Endometrium (tissue), 2 donors: ENCODE measurements at regions not wholly inside any gene's neighbourhood (a gene's known extent, or its start where the extent isn't known, plus 50 kb on each side); places are given as distances from the start of the nearest gene placed in this dataset.
A peak's percentile ranks its signal among the peaks of the same experiment; 100 is the strongest.
"Not testable (repeated sequence)": the region's sequence is repeated elsewhere in the genome, so short reads cannot be mapped to it uniquely, and the experiment has no call there.

ENCODE experiments used
- FAIRE-seq: peaks from 2 replicates; lab custom pipeline; 2012; peaks lifted over from hg19 to GRCh38; lab: Jason Lieb, UNC
- donor health status: control.
- donor health status: control.

DNA sequence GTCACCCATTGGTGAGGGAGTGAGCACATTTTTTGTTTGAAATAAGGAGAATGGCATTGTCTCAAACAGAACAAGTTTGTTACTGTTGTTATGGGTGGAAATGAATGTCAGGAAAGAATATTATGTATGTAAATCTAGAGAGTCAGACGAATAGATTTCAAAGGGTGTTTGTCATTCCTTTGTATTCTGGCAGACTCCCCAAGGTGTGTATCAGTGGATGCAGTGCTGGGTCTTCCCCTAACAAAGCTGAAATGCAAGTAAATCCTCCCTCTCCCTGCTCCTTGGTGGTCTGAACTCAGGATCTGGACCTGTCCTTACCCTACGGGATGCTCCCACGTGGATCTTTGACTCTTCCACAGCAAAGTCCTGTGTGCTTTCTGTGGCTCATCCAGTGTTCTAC, 139.5 kb upstream of the ZNF516 start:
- no peak for FAIRE-seq

DNA sequence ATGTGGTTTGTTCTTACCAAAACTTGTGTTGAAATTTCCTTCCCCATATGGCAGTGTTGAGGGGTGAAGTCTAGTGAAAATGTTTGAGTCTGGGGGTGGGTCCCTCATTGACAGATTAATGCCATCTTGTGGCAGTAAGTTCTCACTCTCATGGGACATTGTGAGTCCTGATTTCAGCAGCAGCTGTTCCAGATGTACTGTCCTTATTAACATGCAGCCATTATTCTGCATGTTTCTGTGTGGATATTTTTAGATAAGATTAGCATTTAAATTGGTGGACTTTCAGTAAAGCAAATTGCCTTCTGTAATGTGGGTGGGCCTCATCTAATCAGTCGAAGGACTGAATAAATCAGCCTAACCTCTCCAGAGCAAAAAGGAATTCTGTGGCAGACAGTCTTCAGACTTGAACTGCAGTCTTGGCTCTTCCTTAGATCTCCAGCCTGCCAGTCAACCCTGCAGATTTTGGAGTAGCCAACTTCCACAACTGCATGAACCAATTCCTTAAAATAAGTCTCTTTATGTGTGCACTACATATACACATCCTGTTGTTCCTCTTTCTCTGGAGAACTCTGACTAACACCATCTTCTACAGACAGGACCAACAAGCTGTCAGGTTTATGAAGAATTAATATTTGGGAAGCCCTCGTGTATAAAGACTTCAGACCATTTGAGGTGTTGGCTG, 138.7 kb upstream of the ZNF516 start:
- no peak for FAIRE-seq

DNA sequence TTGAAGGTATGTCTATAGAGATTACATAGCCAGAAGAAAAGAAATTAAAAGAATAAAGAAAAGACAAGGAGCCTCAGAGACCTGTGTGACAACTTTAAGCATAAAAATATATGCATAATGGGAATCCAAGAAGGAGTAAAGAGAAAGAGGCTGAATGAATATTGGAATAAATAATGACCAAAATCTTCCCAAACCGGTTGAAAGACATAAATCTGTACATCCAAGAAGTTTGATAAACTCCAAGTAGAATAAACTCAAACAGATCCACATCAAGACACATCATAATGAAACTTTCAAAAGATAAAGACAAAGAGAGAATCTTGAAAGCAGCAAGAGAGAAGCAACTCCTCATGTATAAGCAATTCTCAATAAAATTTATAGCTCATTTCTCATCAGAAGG, 132.4 kb upstream of the ZNF516 start:
- FAIRE-seq: no peak

DNA sequence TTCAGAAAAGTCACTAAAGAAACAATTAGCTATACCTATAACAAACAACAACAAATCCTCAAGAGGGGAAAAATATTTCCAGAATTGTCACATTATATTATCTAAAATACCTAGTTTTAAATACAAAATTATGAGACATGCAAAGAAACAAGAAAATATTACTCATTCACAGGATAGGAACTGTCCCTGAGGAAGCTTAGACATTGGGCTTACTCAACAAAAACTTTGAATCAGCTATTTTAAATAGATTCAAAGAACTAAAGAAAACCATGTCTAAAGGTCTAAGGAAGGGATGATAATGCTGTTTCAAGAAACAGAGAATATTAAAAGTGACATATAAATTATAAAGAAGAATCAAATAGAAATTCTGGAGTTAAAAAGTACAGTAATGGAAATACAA, 131.9 kb upstream of the ZNF516 start:
- FAIRE-seq: no peak

DNA sequence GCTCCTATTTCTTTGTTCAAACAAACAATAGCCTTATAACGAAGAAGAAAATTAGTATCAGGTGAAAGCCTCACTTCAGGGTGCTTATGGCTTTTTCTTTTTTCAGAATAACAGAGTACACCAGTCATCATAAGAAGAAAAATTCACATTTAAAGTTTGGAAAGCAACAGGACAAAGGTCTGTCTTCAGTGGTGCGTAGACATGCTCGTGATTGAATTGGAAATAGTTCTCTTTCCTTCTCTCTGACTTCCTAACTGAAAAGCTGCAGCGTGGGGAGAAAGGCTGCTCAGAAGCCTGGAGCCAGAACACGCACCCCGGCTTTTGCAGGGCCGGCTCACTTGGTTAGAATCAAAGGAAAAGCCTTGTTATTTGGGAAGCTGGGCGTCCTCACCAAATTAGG, 127.6 kb upstream of the ZNF516 start:
- FAIRE-seq: no peak

DNA sequence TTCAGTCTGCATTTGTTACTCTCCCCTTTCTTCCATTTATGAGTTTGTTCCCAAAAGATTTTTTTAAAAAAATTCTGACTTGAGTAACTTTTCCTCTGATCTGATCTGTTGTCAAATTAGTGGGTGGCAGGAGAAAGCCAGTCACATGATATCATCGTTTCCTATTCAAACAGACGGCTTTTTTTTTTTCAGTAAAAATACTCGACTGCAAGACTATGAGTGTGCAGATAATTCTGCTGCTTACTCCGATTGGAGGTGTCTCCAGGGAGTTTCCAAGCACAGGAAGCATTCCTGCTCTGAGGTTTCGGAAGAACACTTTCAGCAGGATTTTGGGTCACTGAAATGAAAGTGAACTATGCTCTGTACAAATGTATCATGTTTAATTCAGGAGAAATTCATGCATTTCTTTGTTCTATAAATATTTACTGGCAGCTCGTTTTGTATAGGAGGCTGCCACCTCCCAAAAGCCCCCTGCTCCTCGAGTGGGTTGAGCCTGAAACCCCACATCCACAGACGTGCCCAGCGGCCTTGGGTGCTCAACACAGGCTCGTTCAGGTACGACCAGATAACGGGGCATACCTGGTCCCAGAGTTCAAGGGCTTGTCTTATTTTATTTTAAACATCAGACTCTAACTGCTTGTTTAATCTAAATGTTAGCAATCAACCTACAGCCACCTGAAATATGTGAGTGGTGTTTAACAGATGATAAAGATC, 126.9 kb upstream of the ZNF516 start:
- peak; percentile 73 for FAIRE-seq

DNA sequence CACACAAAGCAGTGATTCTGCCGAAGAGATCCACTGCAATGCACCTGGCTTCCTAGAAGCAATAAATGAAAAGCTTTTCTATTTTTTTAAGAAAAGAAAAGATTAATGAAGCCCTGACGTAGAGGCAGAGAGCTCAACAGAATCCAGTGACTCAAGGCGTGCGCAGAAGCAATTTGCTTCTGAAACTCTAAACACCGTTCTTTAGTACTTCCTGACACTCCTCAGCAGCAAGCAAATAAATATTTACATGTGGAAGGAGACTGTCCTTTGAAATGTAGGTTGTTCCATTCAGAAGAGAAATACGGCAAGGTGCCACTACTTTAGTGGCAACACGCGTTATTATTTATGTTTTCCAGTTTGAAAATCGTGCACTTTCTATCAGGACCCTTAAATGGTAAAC, 126.2 kb upstream of the ZNF516 start:
- FAIRE-seq: peak; percentile 66

DNA sequence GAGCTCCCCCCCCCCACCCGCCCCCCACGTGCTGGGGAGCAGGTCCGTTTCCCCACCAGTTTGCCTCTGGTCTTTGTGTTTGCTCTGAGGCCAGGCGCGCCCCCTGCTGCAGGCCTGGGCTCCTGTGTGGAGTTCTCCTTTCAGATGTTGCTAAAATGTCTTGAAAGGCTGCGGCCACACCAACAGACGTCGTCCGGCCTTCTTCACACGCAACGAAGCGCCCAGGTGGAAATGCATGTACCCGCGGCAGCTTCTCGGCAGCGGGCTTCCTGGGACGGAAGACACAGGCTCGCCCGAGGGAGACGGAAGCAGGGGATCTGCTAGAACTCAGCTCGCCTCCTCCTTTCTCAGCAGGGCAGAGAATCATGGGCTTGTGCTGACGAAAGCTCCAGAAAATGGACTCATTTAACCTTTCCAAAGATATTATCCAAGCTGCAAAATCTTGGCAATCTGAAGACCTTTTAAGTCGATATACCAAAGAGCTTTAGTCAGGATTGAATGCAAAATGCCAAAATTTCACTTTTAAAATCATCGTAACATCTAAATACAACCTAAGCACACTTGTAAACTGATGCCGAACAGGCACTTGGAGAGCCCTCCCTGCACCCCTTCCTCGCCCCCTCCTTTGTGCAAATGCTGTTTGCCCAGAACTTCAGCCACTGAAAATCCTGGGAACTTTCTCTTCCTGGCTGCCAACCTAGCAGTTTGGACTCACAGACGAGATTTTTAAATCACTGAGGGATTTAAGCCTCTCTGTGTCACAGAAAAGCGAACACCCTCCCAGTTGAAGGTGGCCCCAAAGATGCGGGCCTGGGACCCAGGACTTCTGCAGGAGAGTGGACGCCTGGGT, 125.5 kb upstream of the ZNF516 start:
- FAIRE-seq: no peak

DNA sequence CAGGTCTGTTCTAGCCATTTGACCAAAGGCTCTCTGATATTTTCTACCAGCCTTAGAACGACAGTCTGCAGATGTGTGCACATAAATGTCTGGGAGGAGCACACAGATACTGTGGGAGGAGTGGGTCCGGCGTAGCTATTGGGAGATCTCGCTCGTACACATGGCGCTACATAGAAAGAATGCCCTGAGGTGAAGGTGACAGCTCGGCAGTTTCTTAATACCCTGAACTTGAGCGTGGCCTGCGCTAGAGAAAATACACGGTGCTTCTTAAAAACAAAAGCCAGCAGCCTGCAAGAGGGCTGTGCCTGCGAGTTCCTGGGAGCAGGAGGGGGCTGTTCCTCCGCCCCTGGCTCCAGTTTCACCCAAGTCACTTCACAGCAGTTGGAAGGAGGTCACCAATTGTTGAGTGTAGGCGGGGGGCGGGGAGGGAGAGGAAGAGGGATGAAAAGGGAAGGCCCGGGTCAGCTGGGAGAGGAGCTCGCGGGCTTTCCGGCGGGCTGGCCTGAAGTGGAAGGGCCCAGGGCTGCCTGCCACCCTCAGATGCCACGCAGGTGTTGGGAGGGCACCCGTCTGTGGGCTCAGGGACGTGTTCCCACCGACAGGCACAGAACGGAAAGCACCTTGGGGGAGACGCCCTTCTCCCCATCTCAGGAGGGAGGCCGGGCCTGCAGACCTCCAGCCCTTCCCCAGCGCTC, 124.7 kb upstream of the ZNF516 start:
- peak; percentile 74 for FAIRE-seq

DNA sequence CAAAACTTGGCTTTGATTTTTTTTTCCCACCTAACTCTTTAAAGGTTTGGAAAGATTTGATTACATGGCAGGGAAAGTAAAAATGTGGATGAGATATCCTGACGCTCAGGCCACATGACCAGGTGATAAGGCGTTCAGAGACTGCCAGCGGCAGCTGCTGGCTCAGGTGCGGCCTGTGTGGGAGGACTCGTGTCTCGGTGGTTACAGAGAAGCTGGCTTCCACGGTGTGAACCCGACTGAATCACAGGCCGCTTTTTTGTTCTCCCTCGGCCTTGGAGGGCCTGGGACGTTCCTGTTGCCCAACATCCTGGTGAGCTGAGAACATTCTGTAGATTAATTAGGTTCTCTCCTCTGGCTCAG, 124.2 kb upstream of the ZNF516 start:
- no peak for FAIRE-seq

DNA sequence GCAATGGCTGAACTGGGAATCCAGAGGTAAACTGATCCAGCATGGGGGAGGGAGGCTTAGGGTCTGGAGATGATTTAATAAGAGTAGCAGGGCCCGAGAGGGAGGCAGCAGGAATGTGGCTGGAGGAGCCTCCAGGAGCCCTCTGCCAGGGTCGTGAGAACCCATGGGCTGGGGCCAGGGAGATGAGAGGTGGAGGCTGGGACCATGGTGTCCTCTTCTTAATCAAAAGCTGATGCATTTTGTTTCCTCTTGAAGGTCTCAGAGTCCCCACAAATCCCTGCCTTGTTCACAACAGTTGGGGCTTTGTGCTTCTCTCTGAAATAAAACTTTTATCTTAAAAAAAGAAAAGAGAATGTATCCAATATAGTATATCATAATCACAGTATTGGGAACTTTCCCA, 123.7 kb upstream of the ZNF516 start:
- no peak for FAIRE-seq

DNA sequence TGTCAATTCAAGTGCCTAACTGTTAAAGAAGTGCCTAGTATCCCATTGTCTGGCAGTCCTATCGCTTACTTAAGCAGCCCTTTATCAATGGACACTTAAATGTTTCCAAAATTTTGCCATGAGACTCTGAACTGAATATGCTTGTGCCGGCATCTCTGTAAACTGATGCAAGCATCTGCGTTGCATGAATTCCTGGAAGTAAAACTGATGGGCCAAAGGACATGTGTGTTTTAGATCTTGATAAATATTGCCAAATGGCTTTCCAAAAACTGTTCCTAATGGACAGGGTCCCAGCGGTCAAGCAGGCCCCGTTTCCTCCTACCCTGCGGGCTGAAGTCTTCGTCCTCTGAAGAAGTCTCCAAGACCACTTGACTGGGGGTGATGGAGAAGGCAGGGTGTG, 121.3 kb upstream of the ZNF516 start:
- no peak for FAIRE-seq

DNA sequence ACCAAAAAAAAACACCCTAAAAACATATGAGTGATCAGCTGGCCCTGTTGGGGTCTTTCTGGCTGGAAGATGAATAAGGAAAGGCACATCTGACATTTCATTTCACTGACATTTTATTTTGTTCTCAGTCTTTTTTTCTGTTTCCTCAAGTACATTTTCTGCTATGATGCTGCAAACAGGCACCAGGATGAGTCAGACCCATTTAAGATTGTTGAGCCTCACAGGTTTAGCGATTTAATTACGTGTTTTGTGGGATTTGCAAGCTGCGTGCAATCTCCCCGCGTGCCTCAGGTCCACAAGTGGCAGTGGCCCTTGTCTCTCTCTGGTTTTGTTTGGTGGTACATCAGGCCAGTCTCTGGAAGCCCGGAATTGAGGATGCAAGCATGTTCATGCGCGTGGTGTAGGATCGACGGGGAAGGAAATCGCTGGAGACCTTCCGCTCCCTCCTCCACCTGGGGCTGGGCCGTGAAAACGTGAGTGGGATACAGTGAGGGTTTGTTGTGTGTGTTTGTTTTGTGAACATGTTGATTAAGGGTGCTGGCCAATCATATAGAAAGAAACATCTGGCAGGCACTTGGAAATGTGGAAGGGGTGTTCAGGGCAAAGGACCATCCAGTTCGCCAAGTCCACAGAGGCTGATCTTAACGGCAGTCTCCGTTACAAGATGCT, 120.2 kb upstream of the ZNF516 start:
- FAIRE-seq: no peak

DNA sequence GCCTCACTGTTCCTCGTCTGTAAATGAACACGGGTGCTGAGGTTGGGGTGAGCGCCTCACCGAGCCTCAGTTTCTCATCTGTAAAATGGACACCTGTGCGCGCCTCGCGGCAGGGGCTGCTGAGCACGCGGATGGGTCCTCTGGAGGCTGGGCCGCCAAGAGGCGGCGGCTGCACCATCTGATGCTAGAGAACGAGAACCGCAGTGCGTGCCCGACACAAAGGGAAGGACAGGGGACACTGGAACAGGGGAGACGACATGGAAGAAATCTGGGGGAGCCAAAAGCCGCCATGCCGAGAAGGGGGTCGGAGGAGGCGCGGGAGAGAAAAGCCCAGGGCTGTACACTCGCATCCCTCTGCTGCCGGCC, 118.7 kb upstream of the ZNF516 start:
- FAIRE-seq: no peak

DNA sequence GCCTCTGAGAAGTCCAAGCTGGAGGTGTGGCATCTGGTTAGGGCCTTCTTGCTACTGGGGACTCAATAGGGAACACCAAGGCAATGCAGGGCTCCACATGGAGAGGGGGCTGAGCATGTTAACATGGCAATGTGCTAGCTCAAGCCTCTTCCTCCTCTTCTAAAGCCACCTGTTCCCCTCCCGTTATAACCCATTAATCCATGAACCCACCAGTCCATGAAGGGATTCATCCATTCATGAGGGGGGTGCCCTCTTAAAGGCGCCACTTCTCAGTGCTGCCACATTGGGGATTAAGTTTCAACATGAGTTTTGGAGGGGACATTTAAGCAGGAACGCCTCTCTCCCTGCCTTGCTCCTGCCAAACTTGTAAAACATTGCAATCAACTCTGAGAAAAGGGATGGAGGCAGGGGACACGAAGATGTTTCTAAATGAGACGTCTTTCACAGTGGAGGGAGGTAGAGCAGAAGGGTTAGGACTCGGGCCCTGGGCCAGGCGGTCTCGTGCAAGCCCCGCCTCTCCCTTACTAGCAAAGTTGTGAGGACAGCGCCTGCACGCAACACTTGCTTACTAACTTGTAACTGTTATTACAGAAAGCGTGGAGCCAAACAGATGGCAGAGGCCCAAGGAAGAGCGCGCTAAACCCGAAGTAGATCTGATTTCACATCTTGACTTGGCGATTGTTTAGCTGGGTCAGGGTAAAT, 118.2 kb upstream of the ZNF516 start:
- no peak for FAIRE-seq

DNA sequence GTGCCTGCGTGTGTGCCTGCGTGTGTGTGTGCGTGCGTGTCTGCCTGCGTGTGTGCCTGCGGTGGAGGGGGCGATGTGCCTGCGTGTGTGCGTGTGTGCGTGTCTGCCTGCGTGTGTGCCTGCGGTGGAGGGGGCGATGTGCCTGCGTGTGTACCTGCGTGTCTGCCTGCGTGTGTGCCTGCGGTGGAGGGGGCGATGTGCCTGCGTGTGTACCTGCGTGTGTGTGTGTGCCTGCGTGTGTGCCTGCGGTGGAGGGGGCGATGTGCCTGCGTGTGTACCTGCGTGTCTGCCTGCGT, 116.7 kb upstream of the ZNF516 start:
- not testable (repeated sequence) for FAIRE-seq

DNA sequence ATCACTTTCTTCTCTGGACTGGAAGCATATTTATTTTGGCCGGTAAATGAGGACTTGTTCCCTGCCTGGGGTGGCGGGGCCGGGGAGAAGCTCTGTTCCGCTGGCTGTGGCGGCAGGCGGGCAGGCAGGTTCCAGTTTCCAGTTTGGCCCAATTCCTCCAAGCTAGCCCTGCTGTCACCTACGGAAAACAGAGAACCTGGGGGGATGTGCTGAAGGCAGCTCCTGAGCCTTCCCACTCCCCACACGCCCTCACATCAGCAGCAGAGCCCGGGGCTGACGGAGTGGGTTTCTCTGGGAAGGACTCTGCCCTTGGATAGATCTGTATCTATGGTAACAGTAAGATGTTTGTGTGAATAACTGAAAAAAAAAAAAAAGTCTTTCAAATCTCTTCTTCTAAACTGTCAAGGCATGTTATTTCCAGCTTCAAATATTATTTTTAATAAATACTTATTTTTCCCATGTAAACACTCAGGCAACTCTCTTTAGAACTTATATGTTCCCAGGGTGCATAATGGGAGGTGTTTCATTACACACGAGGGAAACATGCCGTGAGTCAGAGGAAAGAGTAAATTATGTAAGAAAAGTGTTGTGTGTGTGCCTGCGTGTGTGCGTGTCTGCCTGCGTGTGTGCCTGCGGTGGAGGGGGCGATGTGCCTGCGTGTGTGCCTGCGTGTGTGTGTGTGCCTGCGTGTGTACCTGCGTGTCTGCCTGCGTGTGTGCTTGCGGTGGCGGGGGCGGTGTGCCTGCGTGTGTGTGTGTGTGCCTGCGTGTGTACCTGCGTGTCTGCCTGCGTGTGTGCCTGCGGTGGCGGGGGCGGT, 116.1 kb upstream of the ZNF516 start:
- FAIRE-seq: no peak

DNA sequence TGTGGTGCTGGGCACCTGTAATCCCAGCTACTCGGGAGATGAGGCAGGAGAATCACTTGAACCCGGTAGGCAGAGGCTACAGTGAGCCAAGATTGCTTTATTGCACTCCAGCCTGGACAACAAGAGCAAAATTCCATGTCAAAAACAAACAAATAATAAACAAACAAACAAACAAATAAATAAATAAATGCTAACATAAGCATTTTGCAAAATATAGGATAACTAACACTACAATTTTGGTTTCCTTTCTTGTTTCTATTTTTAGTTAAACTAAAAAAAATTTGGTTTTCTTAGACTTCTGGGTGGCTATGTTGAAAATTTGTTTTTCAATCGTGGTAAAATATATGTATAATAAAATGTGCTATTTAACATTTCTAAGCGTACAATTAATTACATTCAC, 115.0 kb upstream of the ZNF516 start:
- FAIRE-seq: peak; percentile 68

DNA sequence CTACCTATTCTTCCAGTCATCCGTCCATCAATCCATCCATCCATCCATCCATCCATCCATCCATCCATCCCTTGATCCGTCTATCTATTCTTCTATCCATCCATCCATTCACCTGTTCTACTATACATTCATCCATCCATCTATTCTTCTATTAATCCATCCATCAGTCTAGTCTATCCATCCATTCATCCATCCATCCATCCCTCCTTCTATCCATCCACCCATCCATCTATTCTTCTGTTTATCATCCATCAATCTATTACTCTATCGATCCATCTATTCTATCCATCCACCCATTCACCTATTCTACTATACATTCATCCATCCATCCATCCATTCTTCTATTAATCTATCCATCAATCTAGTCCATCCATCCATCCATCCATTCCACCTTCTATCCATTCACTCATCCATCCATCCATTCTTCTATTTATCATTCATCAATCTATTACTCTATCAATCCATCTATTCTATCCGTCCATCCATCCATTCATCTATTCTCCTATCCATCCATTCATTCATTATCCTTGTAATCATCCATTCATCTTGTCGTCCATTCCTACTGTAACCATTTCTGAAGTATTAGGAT, 110.4 kb upstream of the ZNF516 start:
- no peak for FAIRE-seq

DNA sequence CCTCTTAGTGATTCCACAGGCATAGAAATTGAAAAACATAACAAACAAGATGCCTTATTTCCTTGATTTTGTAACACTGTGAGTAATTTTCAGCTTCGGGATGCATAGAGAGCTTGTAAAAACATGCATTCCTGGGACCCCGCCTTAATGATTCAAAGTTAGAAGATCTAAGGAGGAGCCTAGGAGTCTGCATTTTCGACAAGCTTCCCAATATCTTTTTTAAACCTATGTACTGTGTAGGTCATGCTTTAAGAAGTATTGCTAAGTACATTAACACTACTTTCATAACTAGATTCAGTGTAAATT, 109.8 kb upstream of the ZNF516 start:
- no peak for FAIRE-seq
